K562 (cell line): ENCODE measurements at regions not wholly inside any gene's neighbourhood (a gene's known extent, or its start where the extent isn't known, plus 50 kb on each side); places are given as distances from the start of the nearest gene placed in this dataset.
"Not testable (repeated sequence)": the region's sequence is repeated elsewhere in the genome, so short reads cannot be mapped to it uniquely, and the experiment has no call there.

Experiments
- ATAC-seq: fragments of 200-7000 bp; cut with Tn5 transposase; 3 replicates; pipeline ENCODE4 v1.9.1; 2020; ENCODE audit warnings: moderate library complexity
- BruUV-seq: library from RNA; stranded (reverse); fragments of 400-500 nt; replicated peaks from 2 replicates; lab custom pipeline; 2021; lab: Mats Ljungman, UMichigan
- CTCF ChIA-PET: fragments of 300-600 bp; formaldehyde crosslinking; extraction: SDS; loops from one replicate; lab custom pipeline; 2021; ENCODE audit warnings: low intra/inter-chr PET ratio; lab: Yijun Ruan, JAX
- POLR2A ChIA-PET: fragments of 300-600, 350-650 bp; sonication (Branson Sonifier 250); formaldehyde crosslinking; extraction: SDS; loops from one replicate; lab custom pipeline; 2021; ENCODE audit warnings: antibody characterized with exemption, inconsistent platforms; lab: Yijun Ruan, JAX
- DNase-seq, 4 experiments: peaks; one replicate each; pipeline versions ENCODE4 v3.0.0 to v3.0.0-alpha.2; 2011 to 2018; ENCODE audit warnings: low spot score in 3 of 4, mixed read lengths in 3 of 4; ENCODE audit errors: extremely low read depth in 1 of 4
- FAIRE-seq: peaks from 2 replicates; lab custom pipeline; 2011; peaks lifted over from hg19 to GRCh38; lab: Jason Lieb, UNC
- H2AFZ ChIP-seq: 2 replicates; pipeline ENCODE4 v1.6.0; 2011; ENCODE audit warnings: low read depth, low read length, control low read depth, inconsistent platforms
- H3K27ac ChIP-seq: fragments of 200-600 bp; 3 replicates; pipeline ENCODE4 v1.8.0; 2011; ENCODE audit warnings: low read depth, mild to moderate bottlenecking, control low read depth, inconsistent platforms, low read length, moderate library complexity, mixed read lengths; ENCODE audit errors: extremely low read depth
- H3K27me3 ChIP-seq, 2 experiments: fragments of 300-600 bp in 1 of 2; 2 replicates in 1 of 2; 3 replicates in 1 of 2; pipeline versions ENCODE4 v1.6.0 to v1.8.0; 2011; ENCODE audit warnings: inconsistent platforms in 2 of 2, low read length in 2 of 2, mild to moderate bottlenecking in 1 of 2, mixed read lengths in 1 of 2, moderate library complexity in 1 of 2; ENCODE audit not compliant: control insufficient read depth in 2 of 2, insufficient read depth in 2 of 2
- H3K36me3 ChIP-seq: fragments of 300-600 bp; 3 replicates; pipeline ENCODE4 v1.8.0; 2011; ENCODE audit warnings: mild to moderate bottlenecking, low read length, inconsistent platforms; ENCODE audit not compliant: control insufficient read depth, insufficient read depth
- H3K4me1 ChIP-seq, 2 experiments: fragments of 200-600 bp in 1 of 2; replicated peaks in 1 of 2; 2 replicates in 1 of 2; 3 replicates in 1 of 2; pipeline versions ENCODE4 v1.5.1 to v1.8.0; 2011; ENCODE audit warnings: inconsistent platforms in 2 of 2, low read length in 2 of 2, mild to moderate bottlenecking in 1 of 2, mixed read lengths in 1 of 2, moderate library complexity in 1 of 2; ENCODE audit not compliant: control insufficient read depth in 2 of 2, insufficient read depth in 2 of 2
- H3K4me2 ChIP-seq: 2 replicates; pipeline ENCODE4 v1.6.1; 2011; ENCODE audit warnings: low read length, control low read depth, inconsistent platforms, mixed read lengths; ENCODE audit not compliant: insufficient read depth
- H3K4me3 ChIP-seq: fragments of 200-600 bp; sonication (generic), shearing (Covaris generic); 2 replicates; pipeline ENCODE4 v1.5.1; 2016; ENCODE audit warnings: control low read depth, inconsistent platforms
- H3K79me2 ChIP-seq: fragments of 200-600 bp; 3 replicates; pipeline ENCODE4 v1.8.0; 2011; ENCODE audit warnings: low read length, inconsistent platforms; ENCODE audit not compliant: control insufficient read depth, insufficient read depth
- H3K9ac ChIP-seq, 2 experiments: 2 replicates each; pipeline versions ENCODE4 v1.6.0 to v1.6.1; 2011; ENCODE audit warnings: low read depth in 2 of 2, low read length in 2 of 2, control low read depth in 1 of 2, inconsistent platforms in 1 of 2, mild to moderate bottlenecking in 1 of 2, mixed read lengths in 1 of 2; ENCODE audit not compliant: insufficient read depth in 1 of 2
- H3K9me1 ChIP-seq: one replicate; pipeline ENCODE4 v1.6.0; 2011; ENCODE audit warnings: inconsistent platforms, mild to moderate bottlenecking, low read length, moderate library complexity; ENCODE audit not compliant: control insufficient read depth, insufficient read depth
- H3K9me3 ChIP-seq: replicated peaks from 2 replicates; pipeline ENCODE4 v1.5.1; 2011; ENCODE audit warnings: low read depth, low read length, inconsistent platforms; ENCODE audit not compliant: control insufficient read depth, insufficient read depth
- H4K20me1 ChIP-seq: replicated peaks from 2 replicates; pipeline ENCODE4 v1.6.1; 2011; ENCODE audit warnings: low read length, inconsistent platforms, mixed read lengths; ENCODE audit not compliant: control insufficient read depth, insufficient read depth
- DPF2 ChIP-seq: fragments of 450-650 bp; IDR thresholded peaks from 2 replicates; pipeline ENCODE4 v1.6.1; 2016
- RAD21 ChIP-seq, 2 experiments: fragments of 250-450 bp in 1 of 2; fragments of 450-650 bp in 1 of 2; sonication (Bioruptor Pico) in 1 of 2; formaldehyde crosslinking in 1 of 2; IDR thresholded peaks in 1 of 2; conservative IDR thresholded peaks in 1 of 2; 2 replicates each; pipeline versions ENCODE4 v1.4.0 to v1.8.0; 2020 to 2022; ENCODE audit warnings: mild to moderate bottlenecking in 2 of 2, moderate library complexity in 1 of 2
- SRF ChIP-seq, 2 experiments: fragments of 250-450, 450-650 bp in 1 of 2; sonication (Bioruptor Pico) in 1 of 2; sonication (generic) in 1 of 2; formaldehyde crosslinking; IDR thresholded peaks; 2 replicates each; pipeline versions ENCODE4 v1.5.0 to v1.5.1; 2020 to 2022; ENCODE audit warnings: mild to moderate bottlenecking in 1 of 2, missing genetic modification reagents in 1 of 2
- TAF15 ChIP-seq: fragments of 200-400 bp; formaldehyde crosslinking; IDR thresholded peaks from 2 replicates; pipeline ENCODE4 v1.6.1; 2017; ENCODE audit warnings: mild to moderate bottlenecking, low read depth, low read length, moderate library complexity
- ZBTB11 ChIP-seq, 3 experiments: fragments of 200-800 bp in 1 of 3; fragments of 250-450 bp in 1 of 3; fragments of 450-650 bp in 1 of 3; sonication (Bioruptor Pico) in 1 of 3; sonication (Bioruptor generic) in 1 of 3; formaldehyde crosslinking in 1 of 3; IDR thresholded peaks; 2 replicates each; pipeline versions ENCODE4 v1.6.1 to v1.8.0; 2016 to 2022; ENCODE audit warnings: mild to moderate bottlenecking in 2 of 3, missing genetic modification characterization in 2 of 3, missing compliant biosample characterization in 1 of 3, moderate library complexity in 1 of 3
- ZNF239 ChIP-seq: fragments of 250-450 bp; sonication (Bioruptor Pico); IDR thresholded peaks from 2 replicates; pipeline ENCODE4 v1.4.0; 2020; ENCODE audit warnings: mild to moderate bottlenecking
- WGBS: fragments of 100-300 bp; shearing (Covaris generic); methylation state at CpG from one replicate; pipeline ENCODE4 v1.1.6; 2016; ENCODE audit warnings: low coverage, mixed read lengths; ENCODE audit not compliant: insufficient coverage; ENCODE audit errors: missing lambda C conversion rate; 5-methylcytosine and 5-hydroxymethylcytosine counted together
- in situ Hi-C: fragments of 300-500 bp; cut with MboI; formaldehyde crosslinking; loops from 4 replicates; pipeline ENCODE4 v1.15.0; 2018; ENCODE audit warnings: inconsistent platforms, mixed read lengths
- intact Hi-C: fragments of 100-400 bp; cut with micrococcal nuclease; formaldehyde crosslinking; loops from 2 replicates; pipeline ENCODE4 v1.14.2; 2022

DNA sequence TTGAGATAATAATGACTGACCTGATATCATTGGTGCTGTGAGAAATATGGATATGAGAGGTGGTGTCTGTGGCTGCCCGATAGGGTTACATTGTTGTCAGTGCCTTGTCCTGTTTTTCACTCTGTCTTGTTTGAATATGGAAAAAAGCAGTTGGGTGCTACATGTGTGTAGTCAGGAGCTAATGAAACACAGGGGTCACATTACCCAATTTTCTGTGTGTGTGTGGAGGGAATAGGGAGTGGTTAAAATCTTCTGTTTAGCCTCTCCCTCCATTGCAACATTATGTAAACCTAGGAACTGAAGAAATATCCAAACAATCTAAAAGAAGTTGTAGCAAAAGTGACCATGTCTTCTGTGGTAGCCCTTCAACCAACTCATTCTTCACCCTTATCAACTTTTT, 527.7 kb upstream of the SOX9 start (continued):
- TF ChIP-seq RAD21 (CRISPR knock-in tag; conservative IDR thresholded peaks at IDR 0.05 in 1 of 2, IDR thresholded peaks at IDR 0.05 in 1 of 2), result no peak
- TF ChIP-seq TAF15, result no peak
- TF ChIP-seq DPF2, result no peak
- TF ChIP-seq ZBTB11 (CRISPR knock-in tag; IDR thresholded peaks at IDR 0.05), result no peak
- TF ChIP-seq SRF (CRISPR knock-in tag; IDR thresholded peaks at IDR 0.05), result no peak
- no peak for TF ChIP-seq ZNF239 (CRISPR knock-in tag)
- TF ChIP-seq, all 486 proteins: peak for 0

DNA sequence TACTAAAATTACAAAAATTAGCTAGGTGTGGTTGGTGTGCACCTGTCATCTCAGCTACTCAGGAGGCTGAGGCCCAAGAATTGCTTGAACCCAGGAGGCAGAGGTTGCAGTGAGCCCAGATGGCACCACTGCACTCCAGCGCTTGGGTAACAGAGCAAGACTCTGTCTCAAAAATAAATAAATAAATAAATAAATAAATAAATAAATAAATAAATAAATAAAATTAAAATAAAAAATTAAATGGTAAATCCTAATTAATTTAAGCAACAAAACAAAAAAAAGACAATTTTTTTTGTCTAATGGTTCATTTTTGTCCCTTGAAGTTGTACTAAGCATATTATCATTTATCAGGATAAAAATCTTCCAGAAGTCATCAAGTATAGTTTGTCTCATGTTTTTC, 521.2 kb upstream of the SOX9 start:
- DNase-seq, H3K9me1 ChIP-seq, CTCF ChIA-PET: not testable (repeated sequence)

More for the DNA sequence above, 521.2 kb upstream of the SOX9 start:
- H4K20me1 ChIP-seq, H3K27ac ChIP-seq, H3K9me3 ChIP-seq, H3K4me3 ChIP-seq, ATAC-seq, H3K36me3 ChIP-seq, in situ Hi-C loops, BruUV-seq, H3K4me1 ChIP-seq, H2AFZ ChIP-seq, intact Hi-C loops, H3K4me2 ChIP-seq, FAIRE-seq, H3K9ac ChIP-seq, H3K27me3 ChIP-seq, H3K79me2 ChIP-seq: not testable (repeated sequence)
- POLR2A ChIA-PET, result interaction anchor here (0.6 kb wide), 1 partner anchor 790 kb away, joined by 5 read pairs; no protein-coding TSS in a partner anchor
- WGBS, result 0% methylated on average over 1 of the region's 1 CpG
